Right lung (tissue), 2 donors: ENCODE measurements at regions not wholly inside any gene's neighbourhood (a gene's known extent, or its start where the extent isn't known, plus 50 kb on each side); places are given as distances from the start of the nearest gene placed in this dataset.

ENCODE experiments used
- DNase-seq, 2 donors: peaks; one replicate each; pipeline ENCODE4 v3.0.0-alpha.2; 2013

GRCh38 chr13:88085036-88085435, 413.9 kb downstream of the SLITRK5 start:
- no peak for DNase-seq

DNA sequence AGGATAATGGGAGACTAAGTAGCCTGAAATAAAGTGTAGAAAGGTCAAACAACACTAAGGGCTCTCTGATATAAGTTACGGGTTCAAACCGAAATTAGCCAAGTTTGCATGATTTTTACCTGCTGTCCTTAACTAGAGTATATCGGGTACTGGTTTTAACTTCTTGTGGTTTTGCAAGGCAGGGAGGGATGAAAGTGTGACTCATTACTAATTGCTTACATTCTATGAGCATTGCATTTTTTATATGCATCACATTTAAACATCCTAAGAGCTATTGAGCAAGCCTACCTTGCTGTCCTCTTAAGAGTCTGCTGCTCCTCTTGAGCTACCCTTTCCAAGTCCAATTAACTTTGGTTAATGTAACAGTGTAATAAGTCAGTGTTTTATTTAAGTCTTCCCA, 415.4 kb downstream of the SLITRK5 start:
- DNase-seq = no peak

DNA sequence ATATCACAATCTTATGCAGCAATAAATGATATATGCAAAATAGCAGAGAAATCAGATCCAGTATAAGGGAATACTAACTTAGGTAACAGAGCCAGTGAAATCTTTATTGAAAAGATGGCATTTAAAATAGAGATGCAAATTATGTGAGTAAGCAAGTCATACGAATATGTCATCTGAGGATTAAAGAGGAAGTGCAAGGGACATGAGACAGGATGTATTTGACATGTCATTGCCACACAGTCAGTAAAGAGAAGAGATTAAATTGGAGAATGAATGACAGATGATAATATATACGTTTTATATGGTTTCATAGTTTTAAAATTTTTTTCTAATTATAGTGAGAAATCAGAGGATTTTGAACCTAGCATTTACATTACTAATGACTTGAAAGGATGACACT, 426.4 kb downstream of the SLITRK5 start:
- DNase-seq = no peak

- DNase-seq = no peak
These were observed 432.7 kb downstream of the SLITRK5 start for GRCh38 chr13:88103824-88104223.

DNA sequence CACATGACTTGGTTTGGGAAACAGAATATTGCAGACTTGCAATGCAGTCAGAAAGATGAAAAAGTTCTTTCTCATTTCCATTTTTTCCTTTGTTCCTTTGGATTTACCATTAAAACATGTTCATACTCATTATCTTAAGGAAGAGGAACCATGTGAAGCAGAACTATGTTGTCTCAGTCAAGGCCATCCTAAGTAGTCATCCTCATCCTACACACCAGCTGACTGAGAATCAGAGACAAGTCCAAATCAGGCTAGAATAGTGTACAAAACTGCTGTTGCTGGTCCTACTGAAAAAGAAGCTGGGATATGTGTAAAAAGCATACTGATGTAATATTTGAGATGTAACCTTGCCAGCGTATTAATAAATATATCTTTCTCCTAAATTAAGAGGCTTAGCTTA, 433.4 kb downstream of the SLITRK5 start:
- DNase-seq = no peak

- DNase-seq = no peak
These were observed 436.4 kb downstream of the SLITRK5 start for GRCh38 chr13:88107570-88107969.

- DNase-seq = no peak
These were observed 441.4 kb downstream of the SLITRK5 start for GRCh38 chr13:88112526-88112925.

DNA sequence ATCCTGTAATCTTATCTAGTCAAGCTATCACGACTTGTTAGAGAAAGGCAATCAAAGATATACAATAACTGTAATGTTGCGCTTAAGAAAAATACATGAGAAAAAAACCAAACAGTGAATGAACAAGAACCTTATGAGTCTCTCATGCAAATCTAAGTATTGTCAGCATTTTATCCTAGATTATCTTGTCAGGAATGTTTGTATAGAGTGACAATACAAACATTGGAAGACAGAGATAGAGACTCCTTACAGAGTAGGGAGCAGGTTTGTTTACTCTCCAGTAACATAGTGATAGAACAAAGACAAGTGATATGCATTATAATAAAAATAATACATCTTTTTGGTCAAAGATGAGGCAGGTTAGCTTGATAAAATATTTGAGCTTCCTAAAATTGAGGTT, 444.8 kb downstream of the SLITRK5 start:
- no peak for DNase-seq

DNA sequence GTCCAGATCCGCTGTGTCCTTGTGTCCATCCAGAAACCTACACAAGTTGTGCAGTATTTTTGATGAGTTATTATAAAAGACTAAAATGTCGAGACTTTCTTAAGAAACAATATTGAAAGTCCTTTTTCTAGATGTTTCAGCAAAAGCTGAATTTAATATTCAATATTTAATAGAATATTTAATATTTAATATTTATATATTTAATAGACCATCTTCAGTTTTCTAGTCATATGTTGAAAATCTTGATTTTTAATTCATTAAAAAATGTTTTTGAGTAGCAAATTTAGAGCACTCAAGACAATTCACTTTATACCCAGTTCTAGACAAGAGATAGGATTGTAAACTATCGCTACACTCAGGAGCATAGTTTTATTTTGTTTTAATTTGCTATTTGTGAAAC, 447.8 kb downstream of the SLITRK5 start:
- no peak for DNase-seq

DNA sequence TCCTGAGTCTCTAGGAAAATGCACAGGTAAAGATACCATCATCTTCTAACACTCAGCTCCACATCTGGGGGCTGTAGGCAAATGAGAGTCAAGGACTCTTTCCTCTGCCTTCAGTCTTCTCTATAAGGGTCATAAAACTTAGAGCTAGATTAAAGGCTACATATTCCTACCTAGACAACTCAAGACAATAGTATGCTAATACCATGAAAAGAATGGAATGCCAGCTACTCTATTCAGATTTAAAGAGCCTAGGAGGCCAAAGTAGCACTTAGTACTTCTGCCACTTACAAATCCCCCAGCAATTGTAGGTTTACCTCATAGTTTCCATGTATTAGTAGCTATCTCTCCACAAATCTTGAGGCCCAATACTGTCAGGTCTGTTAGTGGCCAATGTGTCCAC, 453.0 kb downstream of the SLITRK5 start:
- no peak for DNase-seq

DNA sequence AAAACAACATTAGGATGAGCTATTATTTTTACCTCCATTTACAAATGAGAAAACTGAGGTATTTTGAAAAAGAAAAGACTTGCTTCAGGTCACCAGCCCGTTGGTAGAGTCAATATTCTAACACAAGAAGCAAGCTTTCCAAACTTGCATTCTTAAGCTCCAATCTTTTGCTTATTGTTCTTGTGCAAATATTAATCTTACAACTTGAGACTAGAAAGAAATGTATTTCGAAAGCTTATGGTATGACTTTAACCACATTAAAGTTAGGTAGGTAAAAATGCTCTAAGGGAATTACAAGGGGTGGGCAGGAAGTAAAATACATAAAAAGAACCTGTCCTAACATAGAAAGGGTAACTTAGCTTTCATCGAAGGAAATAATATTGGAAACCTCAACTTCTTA, 453.9 kb downstream of the SLITRK5 start:
- peak in 1 of 2 donors; percentile 6 for DNase-seq

DNA sequence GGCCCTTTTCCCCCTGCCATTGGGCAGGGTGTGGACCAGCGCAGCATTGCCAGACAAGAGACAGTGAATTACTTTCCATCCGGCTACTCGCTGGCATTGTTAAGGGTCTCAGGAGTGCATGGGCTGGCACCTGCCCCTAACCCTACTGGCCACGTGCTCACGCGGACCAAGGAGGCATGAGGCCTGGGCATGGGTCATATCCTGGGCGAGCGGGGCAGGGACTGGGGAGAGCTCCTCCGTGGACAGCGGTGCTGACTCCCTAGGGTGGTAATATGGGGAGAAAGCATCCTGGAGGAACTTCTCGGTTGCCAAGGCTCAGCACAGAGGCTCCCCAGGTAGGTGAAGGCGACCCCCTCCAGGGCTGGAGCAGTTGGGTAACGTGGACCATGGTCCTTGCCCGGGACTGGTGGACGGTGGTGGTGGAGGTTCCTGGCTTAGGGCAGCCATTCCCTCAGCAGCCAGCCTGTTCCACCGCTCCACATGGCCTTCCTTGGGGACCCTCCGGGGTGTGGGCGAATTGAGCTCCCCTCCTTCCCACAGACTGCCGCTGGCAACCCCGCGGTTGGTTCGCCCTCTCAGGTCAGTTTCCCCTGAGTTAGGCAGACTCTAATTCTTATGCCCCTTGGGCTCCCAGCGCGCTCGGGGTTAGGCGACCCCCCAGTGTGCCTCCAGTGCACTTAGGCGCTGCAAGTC, 465.1 kb downstream of the SLITRK5 start:
- DNase-seq = no peak

- no peak for DNase-seq
These were observed 471.5 kb downstream of the SLITRK5 start for GRCh38 chr13:88142653-88143052.

- no peak for DNase-seq
These were observed 473.4 kb downstream of the SLITRK5 start for GRCh38 chr13:88144580-88144979.

DNA sequence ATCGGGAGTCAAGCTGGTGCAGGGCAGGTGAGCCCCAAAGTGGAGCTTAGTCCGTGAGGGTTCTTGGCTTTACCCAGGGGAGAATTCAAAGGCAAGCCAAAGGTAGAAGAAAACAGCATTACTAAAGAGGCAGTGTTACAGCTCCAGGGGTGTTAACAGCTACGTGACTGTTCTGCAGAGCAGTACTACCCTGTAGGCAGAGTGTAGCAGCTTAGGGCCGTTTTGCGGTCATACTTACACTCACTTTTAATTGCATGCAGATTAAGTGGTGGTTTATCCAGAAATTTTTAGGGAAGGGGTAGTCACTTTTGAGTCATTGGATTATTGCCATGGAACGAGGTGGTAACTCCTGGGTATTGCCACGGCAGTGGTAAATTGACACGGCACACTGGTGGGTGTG, 482.2 kb downstream of the SLITRK5 start:
- DNase-seq = no peak

DNA sequence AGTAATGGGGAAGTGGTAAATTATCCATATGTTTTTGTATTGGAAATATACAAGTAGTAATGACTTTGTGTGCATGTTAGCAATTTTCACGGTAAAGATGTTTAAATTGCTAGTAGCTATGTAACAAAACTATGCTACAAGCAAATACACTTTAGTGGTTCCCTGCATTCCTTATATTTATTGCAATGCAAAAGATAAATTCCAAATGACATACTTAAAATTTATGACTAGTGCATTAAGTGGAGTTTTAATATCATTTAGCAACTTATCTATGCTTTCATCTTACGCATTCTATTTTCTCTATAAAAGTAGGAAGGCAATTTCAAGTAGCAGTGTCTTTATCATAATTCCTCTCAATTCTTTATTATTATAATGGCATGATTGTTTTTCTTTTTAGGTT, 482.8 kb downstream of the SLITRK5 start:
- no peak for DNase-seq

- DNase-seq = no peak
These were observed 491.0 kb downstream of the SLITRK5 start for GRCh38 chr13:88162076-88162702.

GRCh38 chr13:88176231-88176630, 505.1 kb downstream of the SLITRK5 start:
- no peak for DNase-seq

DNA sequence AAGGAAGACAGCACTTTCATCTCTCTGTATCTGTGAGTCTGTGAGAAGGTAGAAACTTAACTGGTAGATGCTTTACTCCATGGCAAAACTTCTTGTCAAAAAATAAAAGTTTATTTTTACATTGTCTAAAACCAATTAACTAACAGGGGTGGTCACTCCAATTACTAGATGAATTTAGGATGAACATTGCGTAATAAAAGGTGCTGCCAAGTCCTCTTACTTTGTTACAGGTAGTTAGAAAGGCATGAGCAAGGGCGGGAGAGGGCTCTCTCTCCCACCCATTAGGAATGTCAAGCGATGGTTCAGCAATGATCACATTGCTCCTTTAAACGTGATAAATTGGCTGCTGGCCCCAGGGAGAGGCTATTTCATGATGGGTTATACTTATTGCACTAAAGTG, 512.3 kb downstream of the SLITRK5 start:
- DNase-seq = no peak

DNA sequence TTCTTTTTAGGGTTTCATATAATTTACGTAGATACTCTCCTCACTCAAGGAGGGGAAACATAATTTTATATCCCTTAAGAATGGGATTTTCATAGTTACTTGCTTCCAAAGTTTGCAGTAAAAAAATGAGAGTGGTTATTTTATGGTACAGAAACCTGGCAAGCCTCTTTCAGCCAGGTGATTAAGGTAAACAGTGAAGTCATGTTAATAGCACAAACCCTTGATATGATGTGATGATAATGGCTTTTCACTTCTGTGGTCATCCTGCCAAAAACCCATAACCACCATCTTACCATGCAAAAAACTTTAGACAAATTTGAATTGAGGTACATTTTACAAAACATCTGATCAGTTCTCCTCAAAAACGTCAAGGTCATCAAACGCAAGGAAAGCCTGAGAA, 517.8 kb downstream of the SLITRK5 start:
- no peak for DNase-seq

DNA sequence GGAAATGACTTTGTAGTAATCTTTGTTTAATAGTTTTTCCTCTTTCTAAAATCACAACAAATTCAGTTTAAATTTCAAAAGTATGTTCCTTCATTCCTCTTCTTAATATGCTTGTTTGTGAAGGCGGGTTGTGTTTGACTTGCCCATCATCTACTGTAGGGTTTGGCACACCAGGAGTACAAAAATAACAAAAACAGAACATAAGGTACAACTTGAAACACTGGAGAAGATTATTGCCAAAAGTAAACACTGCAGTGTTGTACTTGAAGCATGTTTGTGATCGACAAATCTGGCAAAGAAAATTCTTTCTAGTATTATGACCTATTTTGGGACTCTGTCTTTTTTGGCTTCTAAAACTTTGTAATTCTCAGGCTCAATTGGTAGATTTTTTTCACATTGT, 518.6 kb downstream of the SLITRK5 start:
- no peak for DNase-seq

DNA sequence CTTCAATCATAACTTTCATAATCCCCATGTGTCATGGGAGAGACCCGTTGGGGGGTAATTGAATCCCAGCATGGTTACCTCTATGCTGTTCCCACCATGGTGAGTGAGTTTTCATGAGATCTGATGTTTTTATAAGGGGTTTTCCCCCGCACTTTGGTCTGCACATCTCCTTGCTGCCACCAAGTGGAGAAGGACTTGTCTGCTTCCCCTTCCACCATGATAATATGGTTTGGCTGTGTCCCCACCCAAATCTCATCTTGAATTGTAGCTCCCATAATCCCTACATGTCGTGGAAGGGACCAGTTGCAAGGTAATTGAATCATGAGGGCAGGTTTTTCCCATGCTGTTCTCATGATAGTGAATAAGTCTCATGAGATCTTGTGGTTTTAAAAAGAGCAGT, 524.9 kb downstream of the SLITRK5 start:
- DNase-seq = no peak

GRCh38 chr13:88217372-88217771, 546.2 kb downstream of the SLITRK5 start:
- DNase-seq = no peak

DNA sequence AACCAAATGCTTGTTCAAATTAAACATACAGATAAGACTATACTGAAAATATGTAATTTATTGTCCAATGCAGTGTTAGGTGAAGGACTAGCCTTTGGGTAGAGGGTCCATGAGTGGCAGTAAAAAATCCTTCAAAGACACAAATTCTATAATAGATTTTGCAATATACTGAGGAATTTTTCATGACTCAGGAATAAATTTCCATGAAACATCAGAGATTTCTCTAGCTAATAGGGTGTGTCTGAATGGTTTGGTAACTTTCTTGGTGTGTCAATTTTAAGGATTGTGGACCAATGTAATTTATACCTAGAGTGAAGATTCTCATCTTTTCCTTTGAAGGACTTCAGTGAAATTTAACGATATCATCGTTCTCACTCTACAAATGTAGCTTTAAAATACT, 546.7 kb downstream of the SLITRK5 start:
- no peak for DNase-seq
